T-helper 1 cell treated with Interleukin-12 subunit alpha and Interleukin-12 subunit beta and Interleukin-4 antibody, amounts not matched to agents 30 μg/mL and 1 μg/mL, for 36 hours (primary cell): ENCODE measurements at regions not wholly inside any gene's neighbourhood (a gene's known extent, or its start where the extent isn't known, plus 50 kb on each side); places are given as distances from the start of the nearest gene placed in this dataset.
A peak's percentile ranks its signal among the peaks of the same experiment; 100 is the strongest.
"Not testable (repeated sequence)": the region's sequence is repeated elsewhere in the genome, so short reads cannot be mapped to it uniquely, and the experiment has no call there.

Experiments
- H3K27ac Mint-ChIP-seq: one replicate; pipeline ENCODE4 v1.8.0; 2021; ENCODE audit warnings: mild to moderate bottlenecking, mixed read lengths
- H3K27me3 Mint-ChIP-seq: one replicate; pipeline ENCODE4 v1.8.0; 2021; ENCODE audit warnings: low read depth, mixed read lengths
- H3K36me3 Mint-ChIP-seq: one replicate; pipeline ENCODE4 v1.8.0; 2021; ENCODE audit warnings: low read depth, mixed read lengths
- H3K4me1 Mint-ChIP-seq: one replicate; pipeline ENCODE4 v1.8.0; 2021; ENCODE audit warnings: low read depth, mixed read lengths
- H3K4me3 Mint-ChIP-seq: one replicate; pipeline ENCODE4 v1.8.0; 2021; ENCODE audit warnings: mild to moderate bottlenecking, moderate library complexity, mixed read lengths
- H3K9me3 Mint-ChIP-seq: one replicate; pipeline ENCODE4 v1.8.0; 2021; ENCODE audit warnings: mixed read lengths

GRCh38 chrX:65331371-65331770 is 203.2 kb downstream of the LAS1L start:
- no peak overlapping the region for H3K27ac Mint-ChIP-seq
- peaks cover 24% of the 10 kb centered on the region for H3K9me3 Mint-ChIP-seq
- no peak overlapping the region for H3K4me3 Mint-ChIP-seq
- H3K4me1 Mint-ChIP-seq = no peaks in the 10 kb centered on the region
- no peaks in the 10 kb centered on the region for H3K36me3 Mint-ChIP-seq
- no peaks in the 10 kb centered on the region for H3K27me3 Mint-ChIP-seq

DNA sequence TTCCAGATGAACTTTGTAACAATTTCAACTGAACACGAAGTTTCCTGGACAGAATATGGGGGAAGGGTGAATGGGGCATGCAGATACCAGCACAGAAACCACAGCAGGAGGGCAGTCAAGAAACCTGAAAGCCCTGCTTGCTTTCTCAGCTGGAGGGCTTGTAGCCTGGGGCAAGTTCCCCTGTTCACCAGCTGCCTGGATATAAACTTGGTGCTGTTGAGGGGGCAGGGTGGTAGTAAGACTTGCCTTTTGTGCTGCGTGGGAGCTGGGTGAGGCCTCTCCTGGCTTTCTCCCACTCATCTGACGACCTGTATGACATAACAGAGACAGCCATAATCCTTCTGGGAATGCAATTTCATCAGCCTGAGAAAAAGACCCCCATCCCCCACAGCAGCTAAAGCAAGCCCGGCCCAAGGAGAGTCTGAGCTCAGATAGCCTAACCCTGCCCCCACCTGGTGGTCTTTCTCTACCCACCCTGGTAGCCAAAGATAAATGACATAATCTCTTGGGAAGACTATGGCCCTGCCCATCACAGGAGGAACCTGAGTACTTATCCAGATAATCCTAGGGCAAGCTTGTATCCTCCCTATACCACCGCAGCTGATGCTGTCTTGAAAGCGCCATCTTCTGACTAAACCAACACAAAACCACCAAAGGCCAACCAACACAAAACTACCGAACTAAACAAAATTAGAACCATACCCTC is 234.3 kb downstream of the LAS1L start:
- H3K27ac Mint-ChIP-seq = no peak overlapping the region
- no peaks in the 10 kb centered on the region for H3K36me3 Mint-ChIP-seq
- H3K4me1 Mint-ChIP-seq = no peaks in the 10 kb centered on the region
- peaks cover 45% of the 10 kb centered on the region for H3K9me3 Mint-ChIP-seq
- H3K27me3 Mint-ChIP-seq = no peaks in the 10 kb centered on the region
- no peak overlapping the region for H3K4me3 Mint-ChIP-seq

DNA sequence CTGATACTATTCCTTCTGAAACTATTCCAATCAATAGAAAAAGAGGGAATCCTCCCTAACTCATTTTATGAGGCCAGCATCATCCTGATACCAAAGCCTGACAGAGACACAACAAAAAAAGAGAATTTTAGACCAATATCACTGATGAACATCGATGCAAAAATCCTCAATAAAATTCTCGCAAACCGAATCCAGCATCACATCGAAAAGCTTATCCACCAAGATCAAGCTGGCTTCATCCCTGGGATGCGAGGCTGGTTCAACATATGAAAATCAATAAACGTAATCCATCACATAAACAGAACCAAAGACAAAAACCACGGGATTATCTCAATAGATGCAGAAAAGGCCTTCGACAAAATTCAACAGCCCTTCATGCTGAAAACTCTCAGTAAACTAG is 251.7 kb downstream of the LAS1L start:
- H3K36me3 Mint-ChIP-seq, H3K4me1 Mint-ChIP-seq, H3K27ac Mint-ChIP-seq, H3K4me3 Mint-ChIP-seq, H3K27me3 Mint-ChIP-seq: not testable (repeated sequence)
- H3K9me3 Mint-ChIP-seq = peaks cover 38% of the 10 kb centered on the region

DNA sequence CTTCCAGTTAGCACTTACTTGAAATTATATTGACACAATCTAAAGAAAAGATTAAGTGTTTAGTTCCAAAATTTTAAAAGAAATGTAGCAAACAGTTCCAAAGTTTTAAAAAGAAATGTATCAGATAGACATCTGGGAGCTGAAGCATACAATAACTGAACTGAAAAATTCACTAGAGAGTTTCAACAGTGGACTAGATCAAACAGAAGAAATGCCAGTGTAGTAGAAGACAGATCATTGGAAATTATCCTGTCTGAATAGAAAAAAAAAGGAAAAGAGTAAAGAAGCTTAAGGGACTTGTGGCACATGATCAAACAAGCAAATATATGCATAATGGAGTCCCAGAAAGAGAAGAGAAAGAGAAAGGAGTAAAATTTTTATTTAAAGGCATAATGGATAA is 261.4 kb downstream of the LAS1L start:
- Mint-ChIP-seq H3K36me3 (no peaks in the 10 kb centered on the region), H3K27ac (no peak overlapping the region), H3K27me3 (no peaks in the 10 kb centered on the region), H3K4me1 (no peaks in the 10 kb centered on the region), H3K9me3 (peaks cover 31% of the 10 kb centered on the region), H3K4me3 (no peak overlapping the region)

DNA sequence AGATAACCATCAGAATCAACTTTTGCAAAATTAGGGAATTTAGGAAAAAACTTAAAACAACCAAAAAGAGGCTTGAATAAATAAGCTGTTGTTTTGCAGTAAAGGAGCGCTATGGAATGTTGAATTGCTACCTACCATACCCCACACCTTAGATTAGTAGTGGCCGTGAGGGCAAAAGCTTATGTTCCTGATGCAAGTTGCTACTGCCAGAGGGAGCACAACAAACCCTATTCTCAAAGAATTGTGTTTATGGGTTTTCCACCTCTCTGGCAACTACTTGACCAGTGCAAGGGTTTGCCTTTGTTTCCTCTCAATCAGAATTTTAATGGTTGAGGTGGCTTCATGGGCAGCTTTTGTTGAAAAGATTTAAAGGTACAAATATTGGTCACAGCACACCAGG is 268.1 kb downstream of the LAS1L start:
- Mint-ChIP-seq H3K27ac (no peak overlapping the region), H3K4me3 (no peak overlapping the region), H3K9me3 (peaks cover 14% of the 10 kb centered on the region), H3K36me3 (no peaks in the 10 kb centered on the region), H3K4me1 (no peaks in the 10 kb centered on the region), H3K27me3 (no peaks in the 10 kb centered on the region)

DNA sequence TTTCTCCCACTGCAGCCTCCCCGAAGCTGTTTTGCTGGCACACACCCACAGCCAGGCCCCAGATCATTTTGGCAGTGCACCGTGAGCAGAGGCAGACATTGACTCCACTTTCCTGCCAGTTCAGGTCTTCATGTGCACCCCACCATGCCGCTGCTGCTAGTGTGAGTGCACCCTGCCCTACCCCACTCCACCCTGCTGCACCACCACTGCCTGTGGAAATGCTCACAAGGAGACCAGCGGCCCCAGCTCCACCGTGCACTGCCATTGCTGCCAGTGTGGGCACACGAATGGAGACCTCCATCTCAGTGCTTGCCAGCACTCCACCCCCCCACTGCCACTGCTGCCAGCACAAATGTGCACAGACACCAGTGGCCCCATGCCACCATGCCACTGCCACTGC is 277.6 kb upstream of the ZC4H2 start:
- H3K36me3 Mint-ChIP-seq = no peaks in the 10 kb centered on the region
- H3K4me1 Mint-ChIP-seq = no peaks in the 10 kb centered on the region
- H3K9me3 Mint-ChIP-seq = peaks cover 31% of the 10 kb centered on the region
- H3K27me3 Mint-ChIP-seq = no peaks in the 10 kb centered on the region
- H3K27ac Mint-ChIP-seq = no peak overlapping the region
- no peak overlapping the region for H3K4me3 Mint-ChIP-seq

DNA sequence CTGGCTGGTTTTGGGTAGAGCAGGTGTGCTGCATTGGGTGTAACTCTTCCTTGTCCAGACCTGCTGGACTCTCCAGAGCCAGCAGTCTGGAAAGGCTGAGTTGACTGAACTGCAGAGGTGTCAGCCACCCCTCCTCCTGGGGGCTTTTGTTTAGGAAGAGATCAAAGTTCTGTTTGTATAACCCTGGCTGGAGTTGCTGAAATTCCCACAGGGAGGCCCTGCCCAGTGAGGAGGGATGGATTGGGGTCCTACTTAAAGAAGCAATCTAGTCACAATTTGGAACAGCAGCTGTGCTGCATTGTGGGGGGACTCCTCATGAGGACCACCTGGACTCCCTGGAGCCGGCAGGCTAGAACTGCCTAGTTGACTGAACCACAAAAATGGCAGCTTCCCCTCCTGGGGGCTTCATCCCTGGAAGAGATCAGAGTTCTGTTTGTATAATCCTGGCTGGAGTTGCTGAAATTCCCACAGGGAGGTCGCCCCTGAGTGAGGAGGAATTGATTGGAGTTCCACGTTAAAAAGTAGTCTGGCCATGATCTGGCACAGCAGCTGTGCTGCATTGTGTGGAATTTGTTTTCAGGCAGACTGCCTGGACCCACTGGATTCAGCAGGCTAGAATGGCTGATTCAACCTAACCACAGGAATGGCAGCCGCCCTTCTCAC is 264.9 kb upstream of the ZC4H2 start:
- Mint-ChIP-seq H3K4me3 (no peak overlapping the region), H3K27ac (no peak overlapping the region), H3K9me3 (peaks cover 59% of the 10 kb centered on the region), H3K4me1 (no peaks in the 10 kb centered on the region), H3K36me3 (no peaks in the 10 kb centered on the region), H3K27me3 (no peaks in the 10 kb centered on the region)

GRCh38 chrX:65203545-65203944 is 227.3 kb upstream of the ZC4H2 start:
- peaks cover 27% of the 10 kb centered on the region for H3K9me3 Mint-ChIP-seq
- H3K27me3 Mint-ChIP-seq = no peaks in the 10 kb centered on the region
- no peaks in the 10 kb centered on the region for H3K4me1 Mint-ChIP-seq
- H3K36me3 Mint-ChIP-seq = no peaks in the 10 kb centered on the region
- H3K27ac Mint-ChIP-seq = no peak overlapping the region
- H3K4me3 Mint-ChIP-seq = no peak overlapping the region

GRCh38 chrX:65196758-65197360 is 220.6 kb upstream of the ZC4H2 start:
- no peaks in the 10 kb centered on the region for H3K36me3 Mint-ChIP-seq
- H3K4me1 Mint-ChIP-seq = no peaks in the 10 kb centered on the region
- no peak overlapping the region for H3K4me3 Mint-ChIP-seq
- peaks cover 28% of the 10 kb centered on the region for H3K9me3 Mint-ChIP-seq
- no peaks in the 10 kb centered on the region for H3K27me3 Mint-ChIP-seq
- no peak overlapping the region for H3K27ac Mint-ChIP-seq

- Mint-ChIP-seq H3K27me3 (no peaks in the 10 kb centered on the region), H3K36me3 (no peaks in the 10 kb centered on the region), H3K4me1 (no peaks in the 10 kb centered on the region), H3K27ac (no peak overlapping the region), H3K4me3 (no peak overlapping the region), H3K9me3 (peaks cover 25% of the 10 kb centered on the region)
Measured at GRCh38 chrX:65195621-65196020, 219.4 kb upstream of the ZC4H2 start.

- Mint-ChIP-seq H3K27ac (no peak overlapping the region), H3K36me3 (no peaks in the 10 kb centered on the region), H3K9me3 (peaks cover 22% of the 10 kb centered on the region), H3K4me1 (no peaks in the 10 kb centered on the region), H3K27me3 (no peaks in the 10 kb centered on the region), H3K4me3 (no peak overlapping the region)
Measured at GRCh38 chrX:65194547-65194946, 218.3 kb upstream of the ZC4H2 start.

- not testable (repeated sequence) for H3K27me3 Mint-ChIP-seq, H3K4me3 Mint-ChIP-seq, H3K36me3 Mint-ChIP-seq, H3K4me1 Mint-ChIP-seq, H3K27ac Mint-ChIP-seq
- peaks cover 36% of the 10 kb centered on the region for H3K9me3 Mint-ChIP-seq
Measured at GRCh38 chrX:65163325-65163724, 187.1 kb upstream of the ZC4H2 start.

GRCh38 chrX:65148232-65148631 is 172.0 kb upstream of the ZC4H2 start:
- no peak overlapping the region for H3K27ac Mint-ChIP-seq
- H3K36me3 Mint-ChIP-seq = peaks cover 2% of the 10 kb centered on the region
- H3K9me3 Mint-ChIP-seq = peaks cover 41% of the 10 kb centered on the region

DNA sequence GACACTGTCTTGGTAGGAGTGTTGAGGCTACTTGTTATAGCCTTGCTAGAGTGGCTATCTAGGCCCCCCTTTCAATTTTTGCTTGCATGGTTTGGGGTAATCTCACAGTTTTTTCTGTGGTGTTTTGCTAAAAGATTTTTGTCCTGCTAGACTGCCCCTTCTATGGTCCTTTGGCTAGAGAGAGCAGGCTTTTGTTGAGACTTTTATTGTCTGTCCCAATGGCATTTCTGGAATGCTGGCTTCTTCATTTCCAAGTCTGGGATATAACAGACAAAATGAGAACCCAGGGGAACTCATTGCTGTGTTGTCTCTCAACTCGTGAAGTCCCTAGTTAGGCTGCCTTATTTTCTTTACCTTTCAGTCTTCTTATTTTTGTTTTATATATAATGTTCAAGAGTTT is 160.2 kb upstream of the ZC4H2 start:
- peaks cover 9% of the 10 kb centered on the region for H3K36me3 Mint-ChIP-seq
- H3K27ac Mint-ChIP-seq = no peak overlapping the region
- H3K9me3 Mint-ChIP-seq = peaks cover 27% of the 10 kb centered on the region
- H3K4me1 Mint-ChIP-seq = no peaks in the 10 kb centered on the region
- no peaks in the 10 kb centered on the region for H3K27me3 Mint-ChIP-seq
- no peak overlapping the region for H3K4me3 Mint-ChIP-seq

More at GRCh38 chrX:65148232-65148631, 172.0 kb upstream of the ZC4H2 start:
- no peak overlapping the region for H3K4me3 Mint-ChIP-seq
- no peaks in the 10 kb centered on the region for H3K27me3 Mint-ChIP-seq
- H3K4me1 Mint-ChIP-seq = no peaks in the 10 kb centered on the region

DNA sequence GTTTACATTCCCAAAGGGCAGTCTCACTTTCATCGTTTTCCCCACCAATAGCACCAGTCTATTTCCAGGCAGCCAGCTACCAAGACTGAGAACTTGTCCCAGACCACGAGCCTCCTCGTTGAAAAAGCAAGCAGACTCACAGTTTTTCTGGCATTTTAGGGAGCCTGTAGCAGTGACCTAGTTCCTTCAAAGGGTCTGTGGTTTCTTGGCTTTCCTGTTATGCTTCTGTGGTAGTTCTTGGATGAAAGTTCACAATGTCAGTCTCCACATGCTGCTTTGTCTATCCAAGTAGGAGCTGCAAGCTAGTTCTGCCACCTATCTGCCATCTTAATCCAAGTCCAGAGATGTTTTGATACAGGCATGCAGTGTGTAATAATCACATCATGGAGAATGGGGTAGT is 151.6 kb upstream of the ZC4H2 start:
- no peak overlapping the region for H3K4me3 Mint-ChIP-seq
- H3K4me1 Mint-ChIP-seq = peaks cover 8% of the 10 kb centered on the region
- no peaks in the 10 kb centered on the region for H3K27me3 Mint-ChIP-seq
- H3K36me3 Mint-ChIP-seq = peaks cover 18% of the 10 kb centered on the region
- peak overlapping the region; percentile 15 for H3K27ac Mint-ChIP-seq
- H3K9me3 Mint-ChIP-seq = peaks cover 44% of the 10 kb centered on the region
